Trophoblast cell (in vitro differentiated cells and primary cell): ENCODE measurements at regions not wholly inside any gene's neighbourhood (a gene's known extent, or its start where the extent isn't known, plus 50 kb on each side); places are given as distances from the start of the nearest gene placed in this dataset.
"Not testable (repeated sequence)": the region's sequence is repeated elsewhere in the genome, so short reads cannot be mapped to it uniquely, and the experiment has no call there.

Source experiments
- DNase-seq, 2 donors: peaks; one replicate each; pipeline ENCODE4 v3.0.0-alpha.2; 2016
- H2AFZ ChIP-seq: 2 replicates; pipeline ENCODE4 v1.6.1; 2013; ENCODE audit warnings: low read length, moderate library complexity, mild to moderate bottlenecking; ENCODE audit not compliant: insufficient read depth, poor library complexity
- H2AK5ac ChIP-seq: 2 replicates; pipeline ENCODE4 v1.6.1; 2013; ENCODE audit warnings: mild to moderate bottlenecking, low read length
- H2BK120ac ChIP-seq: 2 replicates; pipeline ENCODE4 v1.6.1; 2013; ENCODE audit warnings: low read length, mild to moderate bottlenecking, moderate library complexity; ENCODE audit not compliant: insufficient read depth, poor library complexity
- H2BK12ac ChIP-seq: 2 replicates; pipeline ENCODE4 v1.6.1; 2013; ENCODE audit warnings: mild to moderate bottlenecking, low read length, moderate library complexity
- H2BK5ac ChIP-seq: 2 replicates; pipeline ENCODE4 v1.6.1; 2013; ENCODE audit warnings: low read length, low read depth, moderate library complexity, mild to moderate bottlenecking; ENCODE audit not compliant: poor library complexity
- H3K14ac ChIP-seq: 2 replicates; pipeline ENCODE4 v1.6.1; 2013; ENCODE audit warnings: mild to moderate bottlenecking, low read length
- H3K18ac ChIP-seq: 2 replicates; pipeline ENCODE4 v1.6.1; 2013; ENCODE audit warnings: mild to moderate bottlenecking, low read length
- H3K23ac ChIP-seq: 2 replicates; pipeline ENCODE4 v1.6.1; 2013; ENCODE audit warnings: low read length
- H3K27ac ChIP-seq: 2 replicates; pipeline ENCODE4 v1.5.1; 2013; ENCODE audit warnings: low read depth, mild to moderate bottlenecking, inconsistent platforms, low read length, moderate library complexity
- H3K27me3 ChIP-seq: 2 replicates; pipeline ENCODE4 v1.6.1; 2013; ENCODE audit warnings: inconsistent platforms, mild to moderate bottlenecking, low read length, moderate library complexity; ENCODE audit not compliant: insufficient read depth
- H3K36me3 ChIP-seq, 2 experiments: 1 replicate in 1 of 2; 2 replicates in 1 of 2; pipeline ENCODE4 v1.6.1; 2013; ENCODE audit warnings: low read length in 2 of 2, mild to moderate bottlenecking in 2 of 2, moderate library complexity in 1 of 2; ENCODE audit not compliant: insufficient read depth in 2 of 2, control insufficient read depth in 1 of 2
- H3K4ac ChIP-seq: 2 replicates; pipeline ENCODE4 v1.6.1; 2013; ENCODE audit warnings: low read depth, mild to moderate bottlenecking, low read length, moderate library complexity
- H3K4me1 ChIP-seq, 2 experiments: 1 replicate in 1 of 2; 2 replicates in 1 of 2; pipeline ENCODE4 v1.6.1; 2013; ENCODE audit warnings: low read length in 2 of 2, mild to moderate bottlenecking in 2 of 2, moderate library complexity in 1 of 2; ENCODE audit not compliant: insufficient read depth in 2 of 2, control insufficient read depth in 1 of 2
- H3K4me2 ChIP-seq: 2 replicates; pipeline ENCODE4 v1.6.1; 2013; ENCODE audit warnings: inconsistent platforms, mild to moderate bottlenecking, low read length, moderate library complexity
- H3K4me3 ChIP-seq: 2 replicates; pipeline ENCODE4 v1.5.1; 2013; ENCODE audit warnings: mild to moderate bottlenecking, low read depth, low read length, inconsistent platforms
- H3K79me1 ChIP-seq: one replicate; pipeline ENCODE4 v1.6.1; 2013; ENCODE audit warnings: low read length
- H3K79me2 ChIP-seq: 2 replicates; pipeline ENCODE4 v1.6.1; 2013; ENCODE audit warnings: low read length, mild to moderate bottlenecking; ENCODE audit not compliant: control insufficient read depth, insufficient read depth, poor library complexity
- H3K9ac ChIP-seq: 2 replicates; pipeline ENCODE4 v1.6.1; 2013; ENCODE audit warnings: mild to moderate bottlenecking, low read length
- H3K9me3 ChIP-seq: 2 replicates; pipeline ENCODE4 v1.6.1; 2013; ENCODE audit warnings: low read depth, mild to moderate bottlenecking, control low read depth, inconsistent platforms, low read length; ENCODE audit not compliant: insufficient read depth
- H4K12ac ChIP-seq: 2 replicates; pipeline ENCODE4 v1.6.1; 2013; ENCODE audit warnings: low read depth, mild to moderate bottlenecking, low read length, moderate library complexity
- H4K8ac ChIP-seq: 2 replicates; pipeline ENCODE4 v1.6.1; 2013; ENCODE audit warnings: low read depth, mild to moderate bottlenecking, low read length, moderate library complexity
- H4K91ac ChIP-seq: one replicate; pipeline ENCODE4 v1.6.1; 2013; ENCODE audit warnings: low read depth, mild to moderate bottlenecking, low read length, moderate library complexity
- WGBS: extraction: QIAGEN DNeasy Blood & Tissue Kit; methylation state at CpG from one replicate; pipeline ENCODE4 v1.1.7; 2013; ENCODE audit warnings: missing lambda C conversion rate; ENCODE audit not compliant: insufficient read length, insufficient coverage; ENCODE audit errors: extremely low coverage; 5-methylcytosine and 5-hydroxymethylcytosine counted together

- Histone ChIP-seq H3K4me3 (no peak overlapping the region), H3K27ac (no peak overlapping the region), H3K9ac (no peak overlapping the region), H3K27me3 (no peaks in the 10 kb centered on the region), H3K14ac (no peak overlapping the region), H3K4me1 (peaks cover 2 to 4% of the 10 kb centered on the region in 2 experiments), H3K9me3 (no peaks in the 10 kb centered on the region), H2BK120ac (no peak overlapping the region), H4K91ac (no peak overlapping the region), H2AFZ (no peak overlapping the region), H3K36me3 (no peaks in the 10 kb centered on the region), H3K79me1 (no peaks in the 10 kb centered on the region), H4K8ac (no peak overlapping the region), H2BK12ac (no peak overlapping the region), H2BK5ac (no peak overlapping the region), H3K18ac (no peak overlapping the region), H2AK5ac (no peak overlapping the region), H3K79me2 (no peaks in the 10 kb centered on the region), H3K23ac (no peak overlapping the region), H4K12ac (no peak overlapping the region), H3K4ac (no peak overlapping the region), H3K4me2 (no peak overlapping the region)
- WGBS, result no CpG with 5 or more reads among the region's 4 CpGs
- DNase-seq, result no peak
These were observed 136.5 kb downstream of the KIF4B start for GRCh38 chr5:155150012-155150411.

GRCh38 chr5:155154973-155155372, 141.4 kb downstream of the KIF4B start:
- Histone ChIP-seq H3K18ac (no peak overlapping the region), H2BK120ac (no peak overlapping the region), H3K9ac (no peak overlapping the region), H4K8ac (no peak overlapping the region), H3K4ac (no peak overlapping the region), H3K79me2 (no peaks in the 10 kb centered on the region), H4K91ac (no peak overlapping the region), H3K27me3 (no peaks in the 10 kb centered on the region), H2BK12ac (no peak overlapping the region), H3K27ac (no peak overlapping the region), H4K12ac (no peak overlapping the region), H2AFZ (no peak overlapping the region), H3K36me3 (no peaks in the 10 kb centered on the region), H3K4me2 (no peak overlapping the region), H3K79me1 (no peaks in the 10 kb centered on the region), H3K4me1 (peaks cover 2% of the 10 kb centered on the region in 2 experiments), H3K14ac (no peak overlapping the region), H3K4me3 (no peak overlapping the region), H3K23ac (no peak overlapping the region), H2AK5ac (no peak overlapping the region), H2BK5ac (no peak overlapping the region), H3K9me3 (no peaks in the 10 kb centered on the region)
- no peak for DNase-seq

DNA sequence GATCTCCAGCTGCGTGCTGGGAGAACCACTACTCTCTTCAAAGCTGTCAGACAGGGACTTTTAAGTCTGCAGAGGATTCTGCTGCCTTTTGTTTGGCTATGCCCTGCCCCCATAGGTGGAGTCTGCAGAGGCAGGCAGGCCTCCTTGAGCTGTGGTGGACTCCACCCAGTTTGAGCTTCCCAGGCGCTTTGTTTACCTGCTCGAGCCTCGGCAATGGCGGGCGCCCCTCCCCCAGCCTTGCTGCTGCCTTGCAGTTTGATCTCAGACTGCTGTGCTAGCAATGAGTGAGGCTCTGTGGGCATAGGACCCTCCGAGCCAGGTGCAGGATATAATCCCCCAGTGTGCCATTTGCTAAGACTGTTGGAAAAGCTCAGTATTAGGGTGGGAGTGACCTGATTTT, 149.5 kb downstream of the KIF4B start:
- not testable (repeated sequence) for H3K79me2 ChIP-seq, H4K8ac ChIP-seq, H2BK5ac ChIP-seq, H3K14ac ChIP-seq, H4K91ac ChIP-seq, H2AK5ac ChIP-seq, DNase-seq, H3K23ac ChIP-seq, H2BK120ac ChIP-seq, H3K4ac ChIP-seq, H3K4me3 ChIP-seq, H3K27me3 ChIP-seq, H3K9me3 ChIP-seq, H4K12ac ChIP-seq, H3K4me1 ChIP-seq, H3K4me2 ChIP-seq, H3K18ac ChIP-seq, H3K79me1 ChIP-seq, H3K9ac ChIP-seq, H2AFZ ChIP-seq, H3K27ac ChIP-seq, H3K36me3 ChIP-seq, H2BK12ac ChIP-seq
- no CpG with 5 or more reads among the region's 7 CpGs for WGBS

- Histone ChIP-seq H3K27ac (no peak overlapping the region), H4K91ac (no peak overlapping the region), H2AK5ac (no peak overlapping the region), H3K4me3 (no peak overlapping the region), H3K79me1 (no peaks in the 10 kb centered on the region), H4K8ac (no peak overlapping the region), H3K27me3 (no peaks in the 10 kb centered on the region), H3K4me1 (no peaks in the 10 kb centered on the region), H2BK5ac (no peak overlapping the region), H4K12ac (no peak overlapping the region), H3K9me3 (peaks cover 3% of the 10 kb centered on the region), H3K9ac (no peak overlapping the region), H3K36me3 (no peaks in the 10 kb centered on the region), H3K18ac (no peak overlapping the region), H3K4me2 (no peak overlapping the region), H3K4ac (no peak overlapping the region), H3K14ac (no peak overlapping the region), H3K23ac (no peak overlapping the region), H2AFZ (no peak overlapping the region), H2BK12ac (no peak overlapping the region), H2BK120ac (no peak overlapping the region), H3K79me2 (no peaks in the 10 kb centered on the region)
- no CpG with 5 or more reads among the region's 3 CpGs for WGBS
- DNase-seq, result no peak
These were observed 154.2 kb downstream of the KIF4B start for GRCh38 chr5:155167736-155168135.
